Activated CD4-positive, alpha-beta T cell treated with anti-CD3 and anti-CD28 coated beads, Interleukin-2, amount 10 ng/mL, durations not matched to agents 7 days and 5 days (primary cell): ENCODE measurements at regions not wholly inside any gene's neighbourhood (a gene's known extent, or its start where the extent isn't known, plus 50 kb on each side); places are given as distances from the start of the nearest gene placed in this dataset.

ENCODE experiments used
- CTCF ChIA-PET: fragments of 350-600 bp; sonication (Branson Sonifier 250); formaldehyde crosslinking; loops from one replicate; lab custom pipeline; 2021; ENCODE audit warnings: antibody characterized with exemption; lab: Charles Lee
- POLR2A ChIA-PET: fragments of 350-600 bp; sonication (Branson Sonifier 250); formaldehyde crosslinking; loops from one replicate; lab custom pipeline; 2021; ENCODE audit warnings: antibody characterized with exemption; lab: Charles Lee
- DNase-seq: peaks from one replicate; pipeline ENCODE4 v3.0.0-alpha.2; 2020
- H3K27ac Mint-ChIP-seq: one replicate; pipeline ENCODE4 v1.8.0; 2021; ENCODE audit warnings: mild to moderate bottlenecking, moderate library complexity, mixed read lengths
- H3K27me3 Mint-ChIP-seq: one replicate; pipeline ENCODE4 v1.8.0; 2021; ENCODE audit warnings: mixed read lengths
- H3K36me3 Mint-ChIP-seq: one replicate; pipeline ENCODE4 v1.8.0; 2021; ENCODE audit warnings: low read depth, mixed read lengths
- H3K4me1 Mint-ChIP-seq: one replicate; pipeline ENCODE4 v1.8.0; 2021; ENCODE audit warnings: mixed read lengths
- H3K4me3 Mint-ChIP-seq: one replicate; pipeline ENCODE4 v1.8.0; 2021; ENCODE audit warnings: mild to moderate bottlenecking, moderate library complexity, mixed read lengths
- H3K9me3 Mint-ChIP-seq: one replicate; pipeline ENCODE4 v1.8.0; 2021; ENCODE audit warnings: mixed read lengths

- Mint-ChIP-seq H3K4me1 (no peaks in the 10 kb centered on the region), H3K9me3 (peaks cover 8% of the 10 kb centered on the region), H3K36me3 (peaks cover 1% of the 10 kb centered on the region), H3K4me3 (no peak overlapping the region), H3K27ac (no peak overlapping the region), H3K27me3 (peaks cover 4% of the 10 kb centered on the region)
- POLR2A ChIA-PET: no interaction called here
- CTCF ChIA-PET: no interaction called here
- no peak for DNase-seq
Measured at GRCh38 chr4:1477045-1477840, 71.0 kb upstream of the NKX1-1 start.

DNA sequence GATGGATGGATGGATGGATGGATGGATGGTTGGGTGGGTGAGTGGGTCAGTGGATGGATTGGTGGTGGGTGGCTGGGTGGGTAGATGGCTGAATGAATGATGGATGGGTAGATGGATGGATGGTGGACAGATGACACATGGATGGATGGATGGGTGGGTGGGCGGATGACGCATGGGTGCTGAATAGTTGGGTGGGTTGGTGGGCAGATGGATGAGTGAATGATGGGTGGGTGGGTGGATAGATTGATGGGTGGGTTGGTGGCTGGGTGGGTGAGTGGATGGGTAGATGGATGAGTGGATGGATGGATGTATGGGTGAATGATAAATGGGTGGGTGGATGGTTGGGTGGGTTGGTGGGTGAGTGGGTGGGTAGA lies 69.9 kb upstream of the NKX1-1 start:
- ChIA-PET CTCF (no interaction called here), POLR2A (no interaction called here)
- no peak overlapping the region for H3K4me3 Mint-ChIP-seq
- DNase-seq: no peak
- no peaks in the 10 kb centered on the region for H3K36me3 Mint-ChIP-seq
- no peaks in the 10 kb centered on the region for H3K4me1 Mint-ChIP-seq
- peaks cover 6% of the 10 kb centered on the region for H3K9me3 Mint-ChIP-seq
- peaks cover 3% of the 10 kb centered on the region for H3K27me3 Mint-ChIP-seq
- no peak overlapping the region for H3K27ac Mint-ChIP-seq

DNA sequence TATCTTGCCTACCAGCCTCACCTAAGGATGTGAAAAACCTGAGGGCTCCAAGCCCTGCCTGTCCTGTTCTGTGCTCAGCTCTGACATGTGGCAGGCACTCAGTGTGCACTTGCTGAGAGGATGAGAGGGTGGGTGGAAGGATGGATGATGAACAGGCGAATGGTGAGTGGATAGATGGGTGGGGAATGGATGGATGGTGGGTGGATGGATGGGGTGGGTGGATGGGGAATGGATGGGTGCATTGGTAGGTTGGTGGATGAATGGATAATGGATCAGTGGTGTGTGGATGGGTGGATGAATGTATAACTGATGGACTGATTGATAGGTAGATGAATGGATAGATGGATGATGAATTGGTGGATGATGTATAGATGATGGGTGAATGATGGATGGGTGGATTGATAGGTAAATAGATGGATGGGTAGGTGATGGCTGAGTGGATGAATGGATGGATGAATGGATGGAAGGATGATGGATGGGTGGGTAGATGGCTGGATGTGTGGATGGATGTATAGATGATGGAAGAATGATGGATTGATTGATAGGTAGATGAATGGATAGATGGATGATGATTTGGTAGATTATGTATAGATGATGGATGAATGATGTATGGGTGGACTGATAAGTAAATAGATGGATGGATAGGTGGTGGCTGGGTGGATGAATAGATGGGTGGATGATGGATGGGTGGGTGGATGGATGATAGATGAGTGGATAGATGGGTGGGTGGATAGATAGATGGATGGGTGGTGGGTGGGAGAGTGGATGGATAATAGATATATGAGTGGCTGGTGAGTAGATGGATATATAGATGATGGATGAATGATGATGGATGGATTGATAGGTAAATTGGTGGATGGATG lies 69.3 kb upstream of the NKX1-1 start:
- Mint-ChIP-seq H3K4me3 (no peak overlapping the region), H3K9me3 (peaks cover 6% of the 10 kb centered on the region), H3K4me1 (no peaks in the 10 kb centered on the region), H3K27me3 (peaks cover 3% of the 10 kb centered on the region), H3K27ac (no peak overlapping the region), H3K36me3 (no peaks in the 10 kb centered on the region)
- DNase-seq: no peak
- ChIA-PET CTCF (interaction anchor here (1.2 kb wide), 1 partner anchor 10 kb away, joined by 3 read pairs; no protein-coding TSS in a partner anchor), POLR2A (no interaction called here)

GRCh38 chr4:1474126-1475090 lies 68.2 kb upstream of the NKX1-1 start:
- Mint-ChIP-seq H3K4me3 (no peak overlapping the region), H3K9me3 (peaks cover 1% of the 10 kb centered on the region), H3K27ac (no peak overlapping the region), H3K27me3 (peaks cover 3% of the 10 kb centered on the region), H3K4me1 (no peaks in the 10 kb centered on the region), H3K36me3 (no peaks in the 10 kb centered on the region)
- ChIA-PET CTCF (interaction anchor here (1.2 kb wide), 1 partner anchor 11 kb away, joined by 3 read pairs; no protein-coding TSS in a partner anchor), POLR2A (no interaction called here)
- DNase-seq: no peak

- Mint-ChIP-seq H3K27me3 (peaks cover 3% of the 10 kb centered on the region), H3K4me3 (no peak overlapping the region), H3K4me1 (no peaks in the 10 kb centered on the region), H3K27ac (no peak overlapping the region), H3K36me3 (no peaks in the 10 kb centered on the region), H3K9me3 (no peaks in the 10 kb centered on the region)
- ChIA-PET CTCF (interaction anchor here (1.2 kb wide), 1 partner anchor 12 kb away, joined by 3 read pairs; no protein-coding TSS in a partner anchor), POLR2A (no interaction called here)
- no peak for DNase-seq
Measured at GRCh38 chr4:1473718-1474117, 67.5 kb upstream of the NKX1-1 start.

DNA sequence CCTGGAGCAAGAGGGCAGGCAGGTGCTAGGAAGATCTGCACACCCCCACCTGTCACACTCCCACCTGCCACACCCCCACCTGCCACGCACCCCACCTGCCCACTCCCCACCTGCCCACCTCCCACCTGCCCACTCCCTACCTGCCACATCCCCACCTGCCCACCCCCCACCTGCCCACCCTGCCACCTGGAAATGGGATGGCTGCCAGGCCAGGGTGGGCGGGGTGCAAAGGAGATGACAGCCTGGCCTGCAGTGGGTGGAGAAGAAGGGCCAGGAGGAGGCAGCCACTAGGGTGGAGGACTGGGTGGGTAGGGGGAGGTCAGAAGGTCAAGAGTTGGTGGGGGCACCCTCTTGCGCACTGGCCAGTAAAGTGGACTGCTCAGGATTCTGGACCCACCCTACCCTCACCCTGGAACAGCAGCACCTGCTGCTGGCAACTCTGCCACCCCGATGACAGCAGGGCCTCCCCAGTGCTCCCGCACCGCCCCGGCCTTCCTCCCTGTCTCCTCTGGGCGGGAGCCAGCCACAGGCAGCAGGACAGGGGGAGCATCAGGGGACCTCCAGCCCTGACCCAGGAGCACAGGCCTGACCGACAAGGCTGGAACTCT lies 66.8 kb upstream of the NKX1-1 start:
- ChIA-PET POLR2A (no interaction called here), CTCF (no interaction called here)
- no peaks in the 10 kb centered on the region for H3K4me1 Mint-ChIP-seq
- DNase-seq: no peak
- H3K9me3 Mint-ChIP-seq: peaks cover 5% of the 10 kb centered on the region
- no peak overlapping the region for H3K4me3 Mint-ChIP-seq
- H3K27me3 Mint-ChIP-seq: peaks cover 3% of the 10 kb centered on the region
- no peak overlapping the region for H3K27ac Mint-ChIP-seq
- no peaks in the 10 kb centered on the region for H3K36me3 Mint-ChIP-seq

GRCh38 chr4:1472148-1472797 lies 66.0 kb upstream of the NKX1-1 start:
- CTCF ChIA-PET: no interaction called here
- H3K4me3 Mint-ChIP-seq: no peak overlapping the region
- no peak for DNase-seq
- H3K27me3 Mint-ChIP-seq: peaks cover 3% of the 10 kb centered on the region
- H3K36me3 Mint-ChIP-seq: no peaks in the 10 kb centered on the region
- H3K9me3 Mint-ChIP-seq: peaks cover 12% of the 10 kb centered on the region
- POLR2A ChIA-PET: no interaction called here
- H3K27ac Mint-ChIP-seq: no peak overlapping the region
- no peaks in the 10 kb centered on the region for H3K4me1 Mint-ChIP-seq

DNA sequence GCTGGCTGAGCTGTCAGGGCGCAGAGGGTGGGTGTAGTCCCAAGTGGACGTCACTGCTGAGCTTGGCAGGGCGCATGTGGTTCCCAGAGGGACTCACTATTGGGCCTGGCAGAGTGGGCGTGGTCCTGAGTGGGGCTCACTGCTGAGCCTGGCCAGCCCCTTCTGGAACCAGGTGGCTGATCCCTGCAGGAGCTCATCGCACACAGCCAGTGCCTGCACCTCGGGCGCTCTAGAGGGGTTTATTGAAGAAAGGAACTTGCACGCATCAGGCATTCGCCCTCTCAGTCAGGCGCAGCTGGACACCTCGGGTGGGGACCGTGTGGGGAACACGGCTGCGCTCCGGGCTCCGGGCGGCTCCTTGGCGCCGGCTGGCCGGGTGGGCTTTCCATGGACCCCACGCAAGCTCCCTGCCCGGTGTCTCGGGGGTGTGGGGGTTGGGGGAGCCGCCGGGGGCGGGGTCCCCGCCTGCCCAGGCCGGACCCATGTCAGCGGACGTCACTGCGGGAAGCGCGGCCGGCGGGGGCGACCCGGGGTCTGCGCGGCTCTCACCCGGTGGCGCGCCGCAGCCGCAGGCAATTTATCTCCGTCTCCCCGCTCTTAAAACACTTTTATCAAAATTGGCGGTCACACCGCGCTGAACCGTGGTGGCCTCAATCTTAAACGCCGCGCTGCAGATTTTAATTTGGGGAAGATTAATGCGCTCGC lies 65.4 kb upstream of the NKX1-1 start:
- DNase-seq: no peak
- H3K4me1 Mint-ChIP-seq: no peaks in the 10 kb centered on the region
- POLR2A ChIA-PET: no interaction called here

DNA sequence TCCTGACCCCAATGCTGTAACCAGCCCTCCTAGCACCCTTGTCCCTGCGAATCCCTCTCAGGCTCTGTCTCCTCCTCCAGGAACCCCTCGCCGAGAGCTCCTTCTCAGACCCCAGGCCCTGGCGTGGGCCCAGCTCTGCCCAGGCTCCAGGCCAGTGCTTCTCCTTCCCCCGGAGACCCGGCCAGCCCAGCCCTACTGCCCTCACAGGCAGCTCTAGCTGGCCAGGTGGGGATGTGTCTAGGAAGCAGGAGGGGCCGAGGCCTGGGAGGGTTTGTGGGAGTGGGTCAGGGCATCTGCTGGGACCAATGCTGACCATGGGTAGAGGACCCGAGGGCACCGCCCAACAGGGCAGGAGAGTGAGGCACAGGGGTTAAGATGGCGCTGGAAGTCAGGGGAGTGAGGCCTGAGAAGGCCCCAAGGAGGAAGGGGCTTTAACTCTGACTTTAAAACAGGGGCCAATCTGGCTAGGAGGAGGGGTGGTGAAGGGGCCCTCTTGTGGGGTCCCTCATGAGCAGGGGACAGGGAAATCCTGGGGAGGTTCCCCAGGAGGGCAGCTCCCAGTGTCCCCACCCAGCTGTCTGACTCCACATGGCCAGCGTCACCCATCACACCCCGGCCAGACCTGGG lies 64.7 kb upstream of the NKX1-1 start:
- CTCF ChIA-PET: interaction anchor here (0.8 kb wide), 1 partner anchor 77 kb away, joined by 3 read pairs; no protein-coding TSS in a partner anchor
- H3K36me3 Mint-ChIP-seq: no peaks in the 10 kb centered on the region

More for the DNA sequence above, 65.4 kb upstream of the NKX1-1 start:
- Mint-ChIP-seq H3K4me3 (no peak overlapping the region), H3K36me3 (no peaks in the 10 kb centered on the region), H3K27me3 (peaks cover 3% of the 10 kb centered on the region), H3K9me3 (peaks cover 12% of the 10 kb centered on the region), H3K27ac (no peak overlapping the region)
- CTCF ChIA-PET: interaction anchor here (0.8 kb wide), 1 partner anchor 78 kb away, joined by 3 read pairs; no protein-coding TSS in a partner anchor

DNA sequence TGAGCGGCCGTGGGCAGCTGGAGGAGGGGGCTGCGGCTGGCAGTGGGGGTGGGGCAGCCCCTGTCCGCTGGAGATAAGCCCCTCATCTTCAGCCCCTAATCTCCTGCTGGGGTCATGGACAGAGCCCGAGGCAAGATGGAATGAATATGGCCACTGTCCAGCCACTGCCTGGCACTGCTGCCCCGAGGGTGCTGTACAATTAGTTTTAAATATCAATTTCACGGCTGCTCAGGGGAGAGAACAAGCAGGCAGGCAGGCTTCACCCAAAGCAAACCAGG lies 64.1 kb upstream of the NKX1-1 start:
- peaks cover 12% of the 10 kb centered on the region for H3K9me3 Mint-ChIP-seq
- H3K27me3 Mint-ChIP-seq: peaks cover 3% of the 10 kb centered on the region
- no peak overlapping the region for H3K4me3 Mint-ChIP-seq
- H3K4me1 Mint-ChIP-seq: no peaks in the 10 kb centered on the region
- POLR2A ChIA-PET: no interaction called here
- CTCF ChIA-PET: no interaction called here
- DNase-seq: no peak
- H3K36me3 Mint-ChIP-seq: no peaks in the 10 kb centered on the region
- no peak overlapping the region for H3K27ac Mint-ChIP-seq

More for the DNA sequence above, 64.7 kb upstream of the NKX1-1 start:
- POLR2A ChIA-PET: no interaction called here
- H3K27ac Mint-ChIP-seq: no peak overlapping the region
- peaks cover 12% of the 10 kb centered on the region for H3K9me3 Mint-ChIP-seq
- no peak for DNase-seq
- peaks cover 3% of the 10 kb centered on the region for H3K27me3 Mint-ChIP-seq
- H3K4me1 Mint-ChIP-seq: no peaks in the 10 kb centered on the region
- no peak overlapping the region for H3K4me3 Mint-ChIP-seq
